ENCODE measurements at regions not wholly inside any gene's neighbourhood (a gene's known extent, or its start where the extent isn't known, plus 50 kb on each side); places are given as distances from the start of the nearest gene placed in this dataset.
"Not testable (repeated sequence)": the region's sequence is repeated elsewhere in the genome, so short reads cannot be mapped to it uniquely, and the experiment has no call there.

DNA sequence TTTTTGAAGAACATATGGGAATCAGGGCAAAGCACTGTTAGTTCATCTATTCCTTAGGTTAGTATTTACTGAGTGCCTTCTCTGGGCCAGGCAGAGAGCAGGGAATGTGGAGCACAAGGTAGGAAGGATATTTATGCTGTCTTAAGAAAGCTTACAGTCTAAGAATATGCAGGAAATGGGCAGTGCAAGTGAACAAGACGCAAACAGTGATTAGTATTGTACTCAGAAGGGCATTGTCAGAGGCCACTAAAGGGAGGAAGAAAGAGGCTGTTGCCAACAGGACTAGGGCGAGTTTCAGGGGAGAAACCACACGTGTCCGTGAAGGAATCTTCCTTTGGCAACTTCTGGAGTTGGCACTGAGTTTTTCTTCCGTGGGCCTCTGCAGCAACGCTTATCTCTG, 552.8 kb upstream of the COBL start:
- DNase-seq = no peak

DNA sequence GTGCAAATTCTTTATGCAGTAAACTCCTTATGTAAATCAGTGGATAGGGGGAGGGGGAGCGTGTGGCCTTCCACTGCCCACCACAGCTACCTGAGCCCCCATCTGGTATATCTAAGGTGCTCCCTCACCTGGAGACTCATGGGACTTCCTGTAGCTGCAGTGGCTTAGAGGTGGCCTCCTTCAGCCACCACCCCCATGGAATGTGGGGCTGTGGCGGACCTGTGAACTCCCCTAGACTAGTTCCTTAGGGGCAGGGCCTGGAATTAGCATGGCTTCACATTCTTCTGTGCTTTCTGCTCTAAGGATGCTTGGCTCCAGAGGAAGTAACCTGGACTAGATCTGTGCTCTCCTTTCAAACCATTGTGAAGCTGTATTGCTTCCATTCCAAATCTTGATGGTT, 550.5 kb upstream of the COBL start:
- no peak for DNase-seq

DNA sequence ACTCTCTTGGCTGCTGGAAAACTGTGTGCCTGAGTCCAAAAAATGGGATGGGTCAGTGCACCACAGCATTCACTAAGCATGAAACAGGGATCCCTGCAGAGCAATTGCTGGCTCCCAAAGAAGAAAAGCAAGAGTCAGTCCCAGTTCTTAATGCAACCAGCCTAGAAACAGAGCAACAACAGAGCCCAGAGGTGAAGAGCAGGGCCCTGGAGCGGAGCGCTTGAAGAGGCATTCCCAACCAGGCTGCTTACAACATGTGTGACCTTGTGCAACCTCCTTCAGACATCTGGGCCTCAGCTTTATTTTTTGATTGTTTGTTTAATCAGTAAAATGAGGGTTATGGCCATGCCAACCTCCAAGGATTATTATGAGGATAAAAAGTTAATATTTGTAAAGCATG, 543.7 kb upstream of the COBL start:
- no peak for DNase-seq

DNA sequence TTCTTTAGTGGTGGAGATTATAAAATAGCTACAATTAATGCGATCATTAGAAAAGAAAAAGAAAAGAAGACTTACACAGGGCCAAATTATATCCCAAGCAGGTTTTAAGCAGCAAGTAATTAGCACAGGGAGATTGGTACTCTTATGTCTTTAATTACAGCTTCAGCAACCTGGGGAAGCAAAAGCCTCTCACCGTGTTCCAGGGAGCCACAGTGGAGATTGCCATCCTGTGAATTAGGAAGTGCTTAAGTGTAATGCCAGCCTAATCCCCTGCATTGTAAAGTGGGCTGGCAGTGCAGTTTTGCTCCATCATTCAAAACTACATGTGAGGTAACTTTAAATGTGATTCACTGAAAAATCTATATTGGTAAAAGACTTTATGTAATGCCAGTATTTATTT, 533.5 kb upstream of the COBL start:
- DNase-seq = no peak

DNA sequence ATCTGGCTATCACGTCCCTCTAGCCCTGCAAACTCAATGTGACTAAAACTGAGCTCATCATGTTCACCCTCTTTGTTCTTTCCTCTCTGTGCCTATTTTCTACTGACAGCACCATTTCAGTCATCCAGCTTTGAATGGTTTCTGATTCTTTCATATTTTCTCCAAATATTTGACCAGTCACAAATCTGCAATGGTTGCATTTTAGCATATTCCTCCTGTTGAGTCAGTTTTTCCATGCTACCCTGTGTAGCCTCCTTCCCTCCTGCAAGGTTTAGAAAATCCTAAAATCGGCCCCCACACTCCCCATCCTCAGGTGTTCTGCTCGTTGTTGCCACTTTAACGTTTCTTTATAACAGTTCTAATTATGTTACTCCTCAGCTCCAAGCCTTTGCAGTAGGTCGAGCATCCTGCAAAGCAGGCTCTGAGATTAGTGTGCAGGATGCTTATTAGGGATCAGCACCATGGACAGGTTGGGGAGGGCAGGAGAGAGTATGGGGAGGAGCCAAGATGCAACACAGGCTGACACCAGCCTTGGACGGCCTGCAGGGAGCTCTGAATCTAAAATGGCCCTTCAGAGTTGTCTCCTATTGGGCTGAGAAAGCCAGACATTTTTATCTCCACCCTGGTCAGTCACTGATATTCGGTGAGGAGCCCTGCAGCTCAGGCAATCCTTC, 531.0 kb upstream of the COBL start:
- no peak for DNase-seq

DNA sequence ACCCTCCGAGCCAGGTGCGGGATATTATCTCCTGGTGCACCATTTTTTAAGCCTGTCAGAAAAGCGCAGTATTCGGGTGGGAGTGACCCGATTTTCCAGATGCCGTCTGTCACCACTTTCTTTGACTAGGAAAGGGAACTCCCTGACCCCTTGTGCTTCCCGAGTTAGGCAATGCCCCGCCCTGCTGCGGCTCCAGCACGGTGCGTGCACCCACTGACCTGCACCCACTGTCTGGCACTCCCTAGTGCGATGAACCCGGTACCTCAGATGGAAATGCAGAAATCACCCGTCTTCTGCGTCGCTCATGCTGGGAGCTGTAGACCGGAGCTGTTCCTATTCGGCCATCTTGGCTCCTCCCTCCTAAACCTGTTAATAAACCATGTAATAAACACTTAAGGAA, 522.5 kb upstream of the COBL start:
- DNase-seq = not testable (repeated sequence)

DNA sequence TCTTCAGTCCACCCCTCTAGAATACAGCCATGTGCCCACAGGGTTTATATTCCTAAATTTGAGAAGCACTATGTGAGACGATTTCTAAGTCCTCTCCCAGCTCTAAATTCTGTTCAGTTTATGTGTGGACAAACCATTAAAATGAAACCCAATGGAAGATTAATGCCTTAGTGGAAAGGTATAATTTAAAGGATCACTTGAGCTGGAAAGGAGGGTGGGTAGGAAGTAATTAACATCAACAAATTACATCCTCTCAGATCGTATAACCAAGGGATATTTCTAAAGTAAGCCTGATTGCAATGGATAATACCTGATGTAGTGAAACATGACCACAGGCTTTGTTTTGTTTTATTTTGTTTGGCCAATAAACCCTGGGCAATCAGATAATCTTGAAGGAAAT, 511.0 kb upstream of the COBL start:
- DNase-seq = no peak

DNA sequence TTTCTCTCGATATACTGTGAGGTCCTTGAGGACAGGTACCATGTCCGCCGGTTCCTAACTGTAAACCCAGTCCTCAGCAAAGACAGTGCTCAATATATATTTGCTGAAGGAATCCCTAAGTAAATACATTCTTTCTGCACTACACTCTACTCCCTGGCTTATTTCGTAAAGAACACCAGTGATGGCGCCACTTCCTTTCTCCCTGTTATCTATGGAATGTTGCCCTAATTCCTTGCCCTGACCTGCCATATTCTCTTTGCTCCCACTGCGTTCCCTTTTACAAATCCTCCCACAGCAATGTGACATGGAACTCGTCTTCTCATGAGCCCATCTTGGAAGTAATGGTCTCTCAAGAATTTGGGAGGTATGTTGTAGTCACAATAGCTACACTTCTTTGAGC, 507.4 kb upstream of the COBL start:
- DNase-seq = no peak

DNA sequence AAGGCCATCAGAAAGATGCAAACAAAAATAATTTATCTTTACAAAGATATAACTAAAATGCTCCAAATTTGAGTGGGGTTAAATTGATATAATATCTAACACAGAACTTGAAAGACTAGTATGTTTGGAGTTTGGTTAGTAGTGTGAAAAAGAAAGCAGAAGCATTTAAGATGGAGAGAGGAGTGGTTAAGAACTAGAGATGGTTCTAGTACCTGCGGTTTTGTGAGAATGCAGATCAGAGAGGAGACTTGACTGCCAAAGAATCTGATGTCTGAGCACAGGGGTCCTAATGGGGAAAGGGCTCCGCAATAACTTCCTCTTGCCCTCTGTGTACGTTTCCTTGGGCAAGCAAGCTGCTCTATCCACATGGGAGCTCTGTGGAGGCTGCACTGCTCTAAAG, 506.8 kb upstream of the COBL start:
- DNase-seq = no peak

DNA sequence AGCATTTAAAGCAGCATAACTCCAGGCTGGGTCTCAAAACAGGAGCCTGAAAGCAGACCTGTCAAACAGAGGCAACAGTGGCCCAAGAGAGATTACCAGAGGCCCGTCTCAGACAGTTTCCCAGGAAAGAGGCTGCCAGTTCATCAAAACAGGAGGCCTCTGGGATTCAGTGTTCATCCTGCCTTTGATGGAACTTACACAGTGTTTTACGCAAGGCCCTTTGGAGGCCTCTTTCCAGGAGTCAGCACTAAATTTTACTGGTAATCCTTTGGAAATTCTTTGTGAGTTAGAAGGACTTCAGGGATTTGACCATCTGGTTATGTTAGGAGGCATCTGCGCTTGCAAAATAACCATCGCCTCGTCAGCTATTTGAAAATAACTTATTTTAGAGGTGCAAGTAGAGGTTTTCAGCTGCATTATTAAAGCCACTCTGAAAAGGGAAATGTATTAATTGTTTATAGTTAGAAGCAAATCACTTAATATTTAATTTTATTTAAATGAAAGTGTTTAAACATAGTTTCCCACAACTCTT, 501.2 kb upstream of the COBL start:
- DNase-seq = no peak

DNA sequence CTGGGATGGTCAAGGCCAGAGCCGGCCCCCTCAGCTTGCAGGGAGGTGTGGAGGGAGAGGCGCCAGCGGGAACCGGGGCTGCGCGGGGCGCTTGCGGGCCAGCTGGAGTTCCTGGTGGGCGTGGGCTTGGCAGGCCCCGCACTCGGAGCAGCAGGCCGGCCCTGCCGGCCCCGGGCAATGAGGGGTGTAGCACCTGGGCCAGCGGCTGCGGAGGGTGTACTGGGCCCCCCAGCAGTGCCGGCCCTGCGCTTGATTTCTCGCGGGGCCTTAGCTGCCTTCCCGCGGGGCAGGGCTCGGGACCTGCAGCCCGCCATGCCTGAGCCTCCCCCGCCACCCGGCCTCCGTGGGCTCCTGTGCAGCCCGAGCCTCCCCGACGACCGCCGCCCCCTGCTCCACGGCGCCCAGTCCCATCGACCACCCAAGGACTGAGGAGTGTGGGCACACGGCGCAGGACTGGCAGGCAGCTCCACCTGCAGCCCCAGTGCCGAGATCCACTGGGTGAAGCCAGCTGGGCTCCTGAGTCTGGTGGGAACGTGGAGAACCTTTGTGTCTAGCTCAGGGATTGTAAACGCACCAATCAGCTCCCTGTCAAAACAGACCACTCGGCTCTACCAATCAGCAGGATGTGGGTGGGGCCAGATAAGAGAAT, 489.3 kb upstream of the COBL start:
- DNase-seq = not testable (repeated sequence)

DNA sequence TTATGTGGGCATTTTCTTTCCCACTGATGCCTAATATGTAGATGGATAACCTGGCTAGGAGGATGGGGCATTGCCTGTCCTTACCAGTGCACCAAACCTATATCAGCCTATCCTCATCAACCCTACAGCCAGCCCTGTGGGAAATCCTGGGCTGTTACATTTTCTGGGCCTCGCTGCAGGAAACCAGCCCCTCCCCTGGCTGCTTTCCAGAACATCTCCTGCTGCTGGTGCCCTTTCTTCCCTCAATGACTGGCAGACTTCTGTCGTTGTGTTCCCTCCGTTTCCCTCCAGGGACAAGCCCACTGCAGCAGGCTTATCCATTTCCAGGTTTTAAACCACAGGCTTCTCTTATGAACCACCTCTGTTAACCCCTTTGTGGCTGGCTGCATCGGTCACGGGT, 486.1 kb upstream of the COBL start:
- no peak for DNase-seq

DNA sequence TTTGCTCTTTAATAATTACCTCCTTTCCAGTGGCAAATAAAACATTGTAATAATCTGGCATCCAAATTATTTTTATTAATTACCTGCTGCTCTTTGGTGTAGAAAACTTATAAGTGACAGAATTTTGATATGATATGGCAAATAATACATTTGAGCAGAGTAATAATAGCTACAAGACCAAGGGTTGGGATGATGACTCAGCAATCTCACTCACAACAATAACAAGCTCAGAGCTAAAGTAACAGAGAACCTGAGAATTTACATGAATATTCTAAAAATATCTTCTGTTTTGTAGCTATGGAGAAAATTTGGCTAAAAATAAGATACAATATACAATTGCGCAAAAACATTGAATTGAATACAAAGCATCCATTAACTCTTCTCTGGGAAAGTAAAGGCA, 480.8 kb upstream of the COBL start:
- DNase-seq = no peak

DNA sequence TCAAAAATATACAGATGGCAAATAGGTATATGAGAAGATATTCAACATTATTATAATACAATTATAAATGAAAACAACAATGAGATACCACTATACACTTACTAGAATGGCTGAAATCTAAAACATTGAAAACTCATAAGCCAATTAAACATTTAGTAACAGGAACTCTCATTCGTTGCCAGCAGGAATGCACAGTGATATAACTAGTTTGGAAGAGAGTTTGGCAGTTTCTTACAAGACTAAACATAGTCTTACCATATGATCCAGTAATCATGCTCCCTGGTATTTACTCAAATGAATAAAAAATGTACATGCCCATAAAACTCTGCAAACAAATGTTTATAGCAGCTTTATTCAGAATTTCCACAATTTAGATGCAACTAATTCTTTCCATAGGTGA, 476.2 kb upstream of the COBL start:
- no peak for DNase-seq

DNA sequence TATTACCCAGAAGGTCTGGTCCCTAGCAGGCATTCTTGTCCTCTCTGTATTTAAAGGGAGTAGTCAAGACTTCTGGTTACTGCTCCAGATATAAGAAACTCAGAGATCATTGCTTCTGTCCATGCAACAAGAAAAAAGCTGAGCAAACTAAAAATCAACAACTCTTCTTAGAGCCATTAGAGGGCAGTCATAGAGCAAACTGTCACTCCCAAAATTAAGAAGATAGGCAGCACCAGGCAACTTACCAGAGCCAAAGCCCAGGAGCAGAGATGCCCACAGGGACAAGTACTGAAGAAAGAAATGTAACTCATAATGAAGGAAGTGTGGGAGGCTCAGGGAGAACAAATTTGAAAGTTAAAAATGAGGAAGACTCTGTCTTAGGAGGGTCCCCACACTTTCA, 472.9 kb upstream of the COBL start:
- peak; percentile 2 for DNase-seq

DNA sequence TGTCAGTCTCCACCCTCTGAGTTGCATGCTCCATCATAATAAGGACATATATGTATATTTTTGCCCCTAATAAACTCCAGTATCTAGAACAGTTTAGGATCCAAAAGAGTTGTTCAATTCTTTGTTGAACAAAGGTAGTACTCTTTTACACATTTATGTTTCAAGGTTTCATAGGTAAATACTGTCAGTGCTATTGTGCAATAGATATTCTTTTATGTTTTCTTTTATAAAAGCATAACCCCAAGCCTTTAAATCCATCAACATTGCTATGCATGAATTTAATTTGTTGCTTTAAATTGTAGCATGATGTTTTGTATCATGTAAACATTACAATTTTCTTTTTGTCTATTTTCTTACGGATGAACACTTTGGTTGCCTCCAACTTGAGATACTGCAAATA, 469.7 kb upstream of the COBL start:
- no peak for DNase-seq

DNA sequence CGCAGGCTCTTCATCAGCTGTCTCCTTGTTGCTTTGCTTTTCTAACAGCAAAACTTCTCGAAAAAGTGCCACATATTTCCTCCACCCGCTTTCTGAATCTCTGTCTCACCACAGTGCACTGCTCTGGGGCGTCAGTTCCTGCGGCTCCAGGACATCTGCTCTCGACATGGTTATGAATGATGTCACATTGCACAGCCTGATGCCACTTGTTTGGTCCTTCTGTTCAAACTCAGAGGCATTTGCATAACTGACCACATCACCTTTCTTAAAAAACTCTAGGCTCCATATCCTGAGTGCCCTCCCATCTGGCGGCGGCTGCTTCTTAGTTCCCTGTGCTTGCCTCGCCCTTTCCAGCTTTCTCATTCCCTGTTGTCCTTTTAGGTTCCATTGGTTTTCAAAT, 469.3 kb upstream of the COBL start:
- no peak for DNase-seq

DNA sequence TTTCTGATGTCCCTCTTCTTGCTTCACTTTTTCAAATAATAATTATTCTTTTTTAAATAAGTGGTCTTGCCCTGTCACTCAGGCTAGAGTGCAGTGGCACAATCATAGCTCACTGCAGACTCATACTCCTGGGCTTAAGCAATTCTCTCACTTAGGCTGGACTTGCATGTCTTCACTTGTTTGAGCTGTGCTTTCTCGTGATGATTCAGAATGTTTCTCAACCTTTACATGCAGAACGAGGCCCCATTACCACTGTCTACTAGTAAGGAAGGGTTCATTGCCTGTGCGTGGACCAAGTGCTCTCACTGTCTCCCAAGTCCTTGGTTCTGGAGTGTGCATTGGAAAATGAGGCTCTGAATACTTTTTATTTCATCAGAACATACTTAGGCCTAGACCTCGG, 468.6 kb upstream of the COBL start:
- DNase-seq = no peak

DNA sequence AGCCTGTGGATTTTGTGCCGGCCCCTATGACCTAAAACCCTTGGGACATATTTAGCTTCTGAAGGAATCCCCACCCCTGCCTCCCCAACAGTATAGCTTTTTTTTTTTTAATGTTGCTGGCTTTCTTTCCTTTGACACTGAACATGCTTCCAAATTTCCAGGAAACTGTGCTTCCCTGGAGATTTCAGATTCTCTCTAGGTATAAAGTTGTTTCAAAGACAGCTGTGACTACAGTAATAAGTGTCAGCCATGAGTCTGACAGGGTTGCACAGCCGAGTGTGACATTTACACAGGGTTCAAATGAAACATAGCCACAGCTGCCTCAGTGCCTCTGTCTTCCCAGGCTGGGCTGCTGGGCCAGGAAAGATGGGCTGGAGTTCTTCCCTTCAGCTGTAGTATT, 466.6 kb upstream of the COBL start:
- no peak for DNase-seq

DNA sequence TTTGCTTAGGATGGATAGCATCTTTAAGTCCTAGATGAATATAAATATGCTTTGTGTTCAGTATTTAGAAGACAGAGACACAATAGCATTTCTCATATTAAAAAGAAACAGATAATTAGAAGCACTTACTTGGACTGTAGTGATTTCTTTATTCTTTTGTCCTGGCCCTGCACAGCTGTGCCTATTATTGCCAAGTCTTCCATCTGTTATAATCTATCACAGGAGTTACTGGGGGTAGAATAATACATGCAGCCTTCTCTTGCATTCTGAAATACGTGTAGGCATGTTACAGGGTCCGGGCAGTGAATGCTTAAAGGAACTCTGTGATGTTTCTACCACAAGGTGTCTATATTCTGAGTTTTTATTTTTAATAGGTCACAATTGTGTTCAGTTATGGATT, 461.5 kb upstream of the COBL start:
- DNase-seq = no peak

DNA sequence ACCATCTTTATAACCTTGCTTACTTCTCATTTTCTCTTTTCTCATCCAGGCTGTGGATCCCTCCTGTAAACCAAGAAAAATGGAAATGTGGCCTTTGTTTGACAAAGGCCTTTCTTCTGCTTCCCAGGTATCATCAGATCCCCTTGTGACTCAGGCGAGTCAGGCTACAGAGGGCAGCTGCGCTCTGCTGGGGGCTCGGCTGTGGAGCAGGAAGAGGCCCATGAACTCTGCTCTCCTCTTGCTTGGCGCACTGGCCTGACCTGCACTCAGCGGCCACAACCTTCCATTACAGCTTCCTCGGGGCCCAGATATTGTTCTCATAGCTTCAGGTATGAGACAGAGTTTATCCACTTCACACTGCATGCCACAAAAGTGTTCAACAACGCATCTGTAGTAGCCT, 457.6 kb upstream of the COBL start:
- DNase-seq = no peak

DNA sequence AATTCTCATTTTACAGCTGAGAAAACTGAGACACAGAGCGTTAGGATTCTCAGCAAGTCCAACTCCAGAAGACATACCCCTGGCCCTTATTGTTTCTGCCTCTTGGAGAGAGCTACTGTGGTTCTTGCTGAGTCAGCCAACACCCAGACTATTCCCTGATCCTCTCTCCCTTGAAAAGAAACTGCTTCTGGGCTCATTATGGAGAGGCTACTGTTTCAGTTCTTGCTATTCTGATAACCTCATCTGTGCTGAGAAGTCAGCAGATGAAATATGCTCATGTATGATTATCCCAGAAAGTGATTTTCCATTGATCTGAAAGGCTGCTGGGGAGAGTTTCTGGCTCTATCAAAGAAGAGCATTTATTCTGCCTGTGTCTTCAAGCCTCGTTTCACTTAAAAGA, 455.6 kb upstream of the COBL start:
- DNase-seq = no peak

DNA sequence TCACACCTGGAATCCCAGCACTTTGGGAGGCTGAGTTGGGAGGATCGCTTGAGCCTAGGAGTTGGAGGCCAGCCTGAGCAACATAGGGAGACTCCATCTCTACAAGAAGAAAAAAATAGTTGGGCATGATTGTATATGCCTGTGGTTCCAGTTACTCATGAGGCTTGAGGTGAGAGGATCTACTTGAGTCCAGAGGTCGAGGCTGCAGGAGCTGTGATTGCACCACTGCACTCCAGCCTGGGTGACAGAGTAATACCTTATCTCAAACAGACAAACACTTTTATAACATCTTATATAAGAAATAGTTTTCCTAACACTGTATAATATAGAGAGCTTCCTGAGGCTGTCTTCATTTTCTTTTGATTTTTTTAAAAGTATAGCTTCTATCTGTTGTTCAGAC, 448.4 kb upstream of the COBL start:
- DNase-seq = no peak

DNA sequence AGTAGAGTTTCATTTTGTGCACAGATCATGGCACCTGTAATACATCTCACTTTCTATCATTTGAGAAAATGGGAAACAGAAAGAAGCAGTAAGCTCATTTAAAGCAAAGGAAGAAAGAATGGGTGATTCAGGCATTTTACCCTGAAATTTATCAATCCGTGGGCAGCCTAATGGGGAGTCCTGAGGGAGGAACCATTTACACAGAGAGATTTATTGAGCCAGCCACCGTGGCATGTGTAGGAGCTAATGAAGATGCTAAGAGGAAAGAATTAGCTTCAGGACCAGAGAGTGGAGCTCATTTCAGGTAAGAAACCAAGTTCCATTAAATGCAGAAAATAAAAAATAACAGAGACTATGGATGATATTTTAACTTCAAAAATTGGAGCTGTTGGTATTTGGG, 443.4 kb upstream of the COBL start:
- DNase-seq = no peak

DNA sequence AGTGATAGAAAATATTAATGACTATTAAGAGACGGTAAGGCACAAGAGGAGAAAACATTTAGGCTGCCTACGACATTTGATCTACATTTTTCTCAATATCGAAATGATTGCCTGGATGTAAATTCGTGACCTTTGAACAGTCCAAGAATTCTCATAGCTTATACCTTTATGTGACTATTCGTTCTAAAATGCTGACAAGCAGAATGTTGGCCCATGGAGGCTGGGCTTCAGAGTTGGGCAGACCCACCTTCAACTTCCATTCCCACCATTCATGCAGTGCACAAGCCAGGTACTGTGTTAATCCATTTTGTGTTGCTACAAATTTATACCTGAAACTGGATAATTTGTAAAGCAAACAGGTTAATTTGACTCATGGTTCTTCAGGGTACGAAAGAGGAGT, 441.4 kb upstream of the COBL start:
- no peak for DNase-seq

Data from NCI-H1105 treated with DMSO at 0.1 percent for 48 hours (cell line).